MM.1S (cell line): ENCODE measurements at regions not wholly inside any gene's neighbourhood (a gene's known extent, or its start where the extent isn't known, plus 50 kb on each side); places are given as distances from the start of the nearest gene placed in this dataset.

Experiments used
- DNase-seq: peaks from one replicate; pipeline ENCODE4 v3.0.0-alpha.2; 2015
- H2AFZ ChIP-seq: fragments of 300-600 bp; sonication (generic); 2 replicates; pipeline ENCODE4 v1.6.0; 2016; ENCODE audit warnings: antibody characterized with exemption, low read length
- H3F3A ChIP-seq: fragments of 300-600 bp; sonication (generic); 2 replicates; pipeline ENCODE4 v1.6.1; 2016; ENCODE audit warnings: mild to moderate bottlenecking, antibody characterized with exemption, low read length, moderate library complexity, mixed read lengths; ENCODE audit not compliant: insufficient read depth
- H3K27ac ChIP-seq: fragments of 300-600 bp; sonication (generic); 2 replicates; pipeline ENCODE4 v1.5.1; 2016; ENCODE audit warnings: mild to moderate bottlenecking, low read length
- H3K27me3 ChIP-seq: fragments of 300-600 bp; sonication (generic); replicated peaks from 2 replicates; pipeline ENCODE4 v1.6.0; 2016; ENCODE audit warnings: low read length; ENCODE audit not compliant: insufficient read depth
- H3K36me3 ChIP-seq: fragments of 300-600 bp; sonication (generic); replicated peaks from 2 replicates; pipeline ENCODE4 v1.6.1; 2016; ENCODE audit warnings: mild to moderate bottlenecking, low read length, mixed read lengths; ENCODE audit not compliant: insufficient read depth
- H3K4me1 ChIP-seq: fragments of 300-600 bp; sonication (generic); 2 replicates; pipeline ENCODE4 v1.6.1; 2016; ENCODE audit warnings: low read length, mixed read lengths
- H3K4me2 ChIP-seq: fragments of 300-600 bp; sonication (generic); 2 replicates; pipeline ENCODE4 v1.6.0; 2016; ENCODE audit warnings: low read depth, low read length
- H3K4me3 ChIP-seq: fragments of 300-600 bp; sonication (generic); 2 replicates; pipeline ENCODE4 v1.5.1; 2016; ENCODE audit warnings: low read length, mixed read lengths
- H3K79me2 ChIP-seq: fragments of 300-600 bp; sonication (generic); 2 replicates; pipeline ENCODE4 v1.6.1; 2016; ENCODE audit warnings: mixed run types, low read length, mixed read lengths
- H3K9ac ChIP-seq: fragments of 300-600 bp; sonication (generic); 2 replicates; pipeline ENCODE4 v1.6.1; 2016; ENCODE audit warnings: low read length, mixed read lengths
- H3K9me2 ChIP-seq: fragments of 300-600 bp; sonication (generic); replicated peaks from 2 replicates; pipeline ENCODE4 v1.6.1; 2016; ENCODE audit warnings: mild to moderate bottlenecking, low read length, mixed read lengths; ENCODE audit not compliant: insufficient read depth
- H3K9me3 ChIP-seq: fragments of 300-600 bp; sonication (generic); replicated peaks from 2 replicates; pipeline ENCODE4 v1.6.1; 2016; ENCODE audit warnings: mild to moderate bottlenecking, low read length, mixed read lengths; ENCODE audit not compliant: insufficient read depth
- H4K20me1 ChIP-seq: fragments of 300-600 bp; sonication (generic); 2 replicates; pipeline ENCODE4 v1.6.1; 2016; ENCODE audit warnings: mild to moderate bottlenecking, low read length, moderate library complexity, mixed read lengths; ENCODE audit not compliant: insufficient read depth
- EZH2 ChIP-seq: fragments of 300-600 bp; sonication (generic); optimal IDR thresholded peaks from 2 replicates; pipeline ENCODE3; 2017; ENCODE audit warnings: low read depth, mild to moderate bottlenecking, antibody characterized with exemption, low read length, mixed read lengths
- EZH2phosphoT487 ChIP-seq: fragments of 300-600 bp; sonication (generic); IDR thresholded peaks from 2 replicates; pipeline ENCODE4 v1.6.1; 2018; ENCODE audit warnings: antibody characterized with exemption, low read length
- TF ChIP-seq, protein P1 (sequence below): fragments of 300-600 bp; sonication (generic); IDR thresholded peaks from 2 replicates; pipeline ENCODE4 v1.5.1; 2016; ENCODE audit warnings: antibody characterized with exemption, low read length, mixed read lengths

DNA sequence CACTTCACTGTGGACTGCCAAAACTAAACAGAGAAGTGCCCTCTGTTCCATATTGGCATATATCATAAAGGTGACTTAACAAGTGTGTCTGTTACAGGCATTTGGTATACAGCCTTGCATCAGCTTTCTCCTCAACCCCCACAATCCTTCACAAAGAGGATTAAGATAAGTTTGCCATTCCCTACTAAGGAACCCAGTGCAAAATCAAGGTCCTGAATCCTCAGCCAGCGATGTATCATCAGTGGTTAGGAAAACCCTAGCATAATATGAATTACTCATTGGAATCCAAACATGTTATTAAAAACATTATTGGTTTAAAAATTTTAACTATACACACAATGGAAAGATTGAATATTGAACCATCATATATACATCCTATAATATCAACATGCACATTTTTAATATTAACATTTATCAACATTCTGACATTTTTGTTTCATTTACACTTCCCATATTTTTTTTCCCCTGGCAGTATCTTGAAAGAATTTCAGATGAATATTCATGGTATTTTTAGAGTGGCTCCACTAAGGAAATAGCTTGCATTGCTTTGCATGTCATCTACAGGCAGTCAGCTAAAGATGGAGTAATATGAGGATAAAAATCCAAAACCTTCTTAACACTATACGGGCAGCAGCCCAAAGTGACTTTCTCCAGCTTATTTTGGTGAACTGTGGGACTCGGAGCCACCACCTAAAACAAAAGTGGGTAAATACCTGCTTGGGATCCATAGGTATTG, 215.6 kb upstream of the CHRM2 start:
- H3K4me2 ChIP-seq, result no peak overlapping the region
- H3K4me1 ChIP-seq, result no peaks in the 10 kb centered on the region
- H3K4me3 ChIP-seq, result no peak overlapping the region
- H3K79me2 ChIP-seq, result no peaks in the 10 kb centered on the region
- H3K36me3 ChIP-seq, result no peaks in the 10 kb centered on the region
- H3K9me2 ChIP-seq, result no peaks in the 10 kb centered on the region
- no peak for TF ChIP-seq EZH2phosphoT487
- TF ChIP-seq EZH2, result no peak
- TF ChIP-seq, protein P1, sequence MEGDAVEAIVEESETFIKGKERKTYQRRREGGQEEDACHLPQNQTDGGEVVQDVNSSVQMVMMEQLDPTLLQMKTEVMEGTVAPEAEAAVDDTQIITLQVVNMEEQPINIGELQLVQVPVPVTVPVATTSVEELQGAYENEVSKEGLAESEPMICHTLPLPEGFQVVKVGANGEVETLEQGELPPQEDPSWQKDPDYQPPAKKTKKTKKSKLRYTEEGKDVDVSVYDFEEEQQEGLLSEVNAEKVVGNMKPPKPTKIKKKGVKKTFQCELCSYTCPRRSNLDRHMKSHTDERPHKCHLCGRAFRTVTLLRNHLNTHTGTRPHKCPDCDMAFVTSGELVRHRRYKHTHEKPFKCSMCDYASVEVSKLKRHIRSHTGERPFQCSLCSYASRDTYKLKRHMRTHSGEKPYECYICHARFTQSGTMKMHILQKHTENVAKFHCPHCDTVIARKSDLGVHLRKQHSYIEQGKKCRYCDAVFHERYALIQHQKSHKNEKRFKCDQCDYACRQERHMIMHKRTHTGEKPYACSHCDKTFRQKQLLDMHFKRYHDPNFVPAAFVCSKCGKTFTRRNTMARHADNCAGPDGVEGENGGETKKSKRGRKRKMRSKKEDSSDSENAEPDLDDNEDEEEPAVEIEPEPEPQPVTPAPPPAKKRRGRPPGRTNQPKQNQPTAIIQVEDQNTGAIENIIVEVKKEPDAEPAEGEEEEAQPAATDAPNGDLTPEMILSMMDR, result no peak
- no peak overlapping the region for H3K27ac ChIP-seq
- no peaks in the 10 kb centered on the region for H3K9me3 ChIP-seq
- DNase-seq, result no peak
- H3K9ac ChIP-seq, result no peak overlapping the region
- no peak overlapping the region for H2AFZ ChIP-seq
- H4K20me1 ChIP-seq, result no peaks in the 10 kb centered on the region
- H3F3A ChIP-seq, result no peaks in the 10 kb centered on the region
- no peaks in the 10 kb centered on the region for H3K27me3 ChIP-seq

DNA sequence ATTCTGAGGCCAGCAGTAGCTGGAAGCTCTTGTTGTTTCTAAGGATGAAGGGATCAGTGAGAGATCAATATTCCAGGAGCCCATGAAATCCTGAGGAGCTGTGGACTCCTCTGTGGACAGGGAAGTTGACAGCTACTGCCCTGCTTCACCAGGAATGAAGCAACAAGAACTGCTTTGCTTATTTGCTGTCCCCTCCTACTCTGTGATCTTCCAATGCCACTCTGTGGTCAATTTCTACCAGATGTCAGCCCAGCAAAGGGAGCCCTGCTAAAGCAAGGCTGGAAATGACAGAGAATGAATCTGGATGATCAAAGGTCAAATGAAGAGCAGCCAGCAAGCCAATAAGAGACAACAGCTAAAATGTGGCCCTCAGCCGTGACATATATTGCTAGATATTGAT, 227.5 kb upstream of the CHRM2 start:
- TF ChIP-seq EZH2phosphoT487 (no peak), EZH2 (no peak)
- TF ChIP-seq, protein P1, result no peak
- no peak for DNase-seq
- Histone ChIP-seq H3K9me2 (0 out of 2 replicates have a peak, but pooled peaks cover 2% of the 10 kb centered on the region), H3K4me3 (no peak overlapping the region), H3K79me2 (no peaks in the 10 kb centered on the region), H3K9ac (no peak overlapping the region), H3F3A (no peaks in the 10 kb centered on the region), H3K27ac (no peak overlapping the region), H3K4me1 (no peaks in the 10 kb centered on the region), H3K36me3 (no peaks in the 10 kb centered on the region), H2AFZ (no peak overlapping the region), H3K27me3 (no peaks in the 10 kb centered on the region), H3K9me3 (no peaks in the 10 kb centered on the region), H3K4me2 (no peak overlapping the region), H4K20me1 (no peaks in the 10 kb centered on the region)

DNA sequence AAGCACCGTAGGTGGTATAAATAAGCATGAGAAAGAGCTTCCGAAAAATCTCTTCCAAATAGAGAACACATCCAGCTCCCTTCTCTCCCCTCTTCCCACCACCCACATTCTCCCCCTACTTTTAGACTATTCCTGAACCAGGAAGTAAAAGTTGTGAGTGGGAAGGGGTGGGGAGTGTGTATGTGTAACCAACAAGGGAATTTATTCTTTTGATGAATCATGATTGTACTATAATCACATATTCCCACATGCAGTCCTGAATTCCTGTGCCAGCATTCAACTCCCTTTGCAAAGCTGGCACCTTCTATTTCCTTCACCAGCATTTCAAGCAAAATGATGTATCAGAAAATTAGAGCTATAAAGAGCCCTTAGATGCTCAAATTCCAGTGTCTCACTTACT, 230.6 kb upstream of the CHRM2 start:
- H3K4me1 ChIP-seq, result no peaks in the 10 kb centered on the region
- H3K4me2 ChIP-seq, result no peak overlapping the region
- no peak for DNase-seq

More for the DNA sequence above, 230.6 kb upstream of the CHRM2 start:
- H3K9me3 ChIP-seq, result no peaks in the 10 kb centered on the region
- H3F3A ChIP-seq, result no peaks in the 10 kb centered on the region
- no peak overlapping the region for H3K4me3 ChIP-seq
- H4K20me1 ChIP-seq, result no peaks in the 10 kb centered on the region
- H2AFZ ChIP-seq, result no peak overlapping the region
- H3K79me2 ChIP-seq, result no peaks in the 10 kb centered on the region
- H3K9me2 ChIP-seq, result no peaks in the 10 kb centered on the region
- no peak overlapping the region for H3K9ac ChIP-seq
- H3K27ac ChIP-seq, result no peak overlapping the region
- TF ChIP-seq EZH2, result no peak
- TF ChIP-seq, protein P1, result no peak
- TF ChIP-seq EZH2phosphoT487, result no peak
- no peaks in the 10 kb centered on the region for H3K36me3 ChIP-seq
- H3K27me3 ChIP-seq, result no peaks in the 10 kb centered on the region
